ENCODE measurements at regions not wholly inside any gene's neighbourhood (a gene's known extent, or its start where the extent isn't known, plus 50 kb on each side); places are given as distances from the start of the nearest gene placed in this dataset.

GRCh38 chr4:112905728-112906127, 143.7 kb upstream of the ANK2 start:
- no peak overlapping the region for H3K9ac ChIP-seq (ENCODE audit: extremely low read depth, insufficient read length, low read length)
- no peak overlapping the region for H3T11ph ChIP-seq (ENCODE audit: low read length)
- no peak overlapping the region for H2BK5ac ChIP-seq (ENCODE audit: insufficient read length, low read length)
- no peak overlapping the region for H3K27ac ChIP-seq (ENCODE audit: insufficient read length, low read depth, low read length)
- no peaks in the 10 kb centered on the region for H3K27me3 Mint-ChIP-seq (ENCODE audit: low read depth)
- no peak overlapping the region for H3K4ac ChIP-seq (ENCODE audit: low read depth, low read length)
- no peak overlapping the region for H3K4me2 ChIP-seq (ENCODE audit: insufficient read depth, insufficient read length, low read length)
- H3K4me3 Mint-ChIP-seq = no peak overlapping the region
- H3K23ac ChIP-seq (ENCODE audit: insufficient read length, low read depth, low read length) = no peak overlapping the region
- peaks cover 0 to 3% (median 0%) of the 10 kb centered on the region in 3 experiments; a peak in 2 of 7 replicates for H3K36me3 Mint-ChIP-seq (ENCODE audit: insufficient read depth in 1 of 3, low read depth in 3 of 3)
- no CpG with 5 or more reads among the region's 4 CpGs for WGBS (ENCODE audit: extremely low coverage, insufficient read length, low lambda C conversion rate)
- H3K14ac ChIP-seq (ENCODE audit: insufficient read depth, low read length) = no peak overlapping the region
- no peak overlapping the region for H2AK5ac ChIP-seq (ENCODE audit: insufficient read length, low read length)
- H3K23me2 ChIP-seq (ENCODE audit: insufficient read length, low read depth, low read length, poor library complexity, severe bottlenecking) = no peaks in the 10 kb centered on the region
- no peak overlapping the region for H3K27ac Mint-ChIP-seq
- H4K20me1 ChIP-seq (ENCODE audit: control insufficient read depth, insufficient read depth, insufficient read length) = no peaks in the 10 kb centered on the region
- no peak overlapping the region for H2BK120ac ChIP-seq (ENCODE audit: low read depth, low read length, poor library complexity, severe bottlenecking)
- H3K56ac ChIP-seq (ENCODE audit: insufficient read length, low read depth, low read length) = no peak overlapping the region
- no peak overlapping the region for H2AFZ ChIP-seq (ENCODE audit: low read length)
- H3K79me2 ChIP-seq (ENCODE audit: insufficient read depth, low read length) = no peaks in the 10 kb centered on the region
- H2BK20ac ChIP-seq (ENCODE audit: low read depth, low read length, poor library complexity, severe bottlenecking) = no peak overlapping the region
- TF ChIP-seq CTCF (conservative IDR thresholded peaks at IDR 0.05) = no peak
- no peak overlapping the region for H2BK15ac ChIP-seq (ENCODE audit: low read depth, low read length)
- no peaks in the 10 kb centered on the region for H3K9me3 Mint-ChIP-seq
- H3K27me3 ChIP-seq (ENCODE audit: insufficient read depth, low read length) = no peaks in the 10 kb centered on the region
- peaks cover 7% of the 10 kb centered on the region; the same call in 1 of the 2 replicates for H3K4me1 ChIP-seq (ENCODE audit: insufficient read depth, low read length)
- no peak overlapping the region for H4K8ac ChIP-seq (replicated peaks; ENCODE audit: insufficient read length, low read depth, low read length)
- no peak overlapping the region for H4K5ac ChIP-seq (ENCODE audit: insufficient read length, low read depth, low read length)
- H3K79me1 ChIP-seq (ENCODE audit: insufficient read depth, low read depth, low read length, poor library complexity, severe bottlenecking) = no peaks in the 10 kb centered on the region
- no peak overlapping the region for H4K91ac ChIP-seq (ENCODE audit: insufficient read length, low read depth, low read length)
- H3K4me1 Mint-ChIP-seq = peaks cover 17 to 24% of the 10 kb centered on the region in 2 experiments
- DNase-seq = no peak
- no peak overlapping the region for H3K18ac ChIP-seq (ENCODE audit: insufficient read length, low read depth, low read length)
- no peaks in the 10 kb centered on the region for H3K9me3 ChIP-seq (ENCODE audit: control insufficient read depth, low read depth, low read length)
- no peak overlapping the region for H2BK12ac ChIP-seq (ENCODE audit: insufficient read length, low read depth, low read length)

Measured in H9 (cell line).